ENCODE measurements at regions not wholly inside any gene's neighbourhood (a gene's known extent, or its start where the extent isn't known, plus 50 kb on each side); places are given as distances from the start of the nearest gene placed in this dataset.

DNA sequence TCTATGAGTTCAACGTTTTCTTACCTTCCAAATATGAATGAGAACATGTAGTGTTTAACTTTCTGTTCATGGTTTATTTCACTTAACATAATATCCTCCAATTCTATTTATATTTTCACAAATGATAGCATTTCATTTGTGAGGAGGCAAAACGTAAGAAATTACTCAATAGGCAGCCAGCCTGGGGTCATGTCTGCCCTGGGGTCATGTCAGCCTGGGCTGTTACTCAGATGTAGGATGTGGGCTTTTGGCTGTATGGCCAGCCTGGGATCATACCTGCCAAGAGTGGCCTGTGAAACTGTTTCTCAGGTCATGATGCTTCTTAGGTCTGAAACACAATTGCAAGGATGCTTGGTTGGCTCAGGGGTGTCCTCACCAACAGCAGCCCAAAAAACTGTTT lies 187.0 kb downstream of the FBXO8 start (continued):
- TF ChIP-seq, protein P1, sequence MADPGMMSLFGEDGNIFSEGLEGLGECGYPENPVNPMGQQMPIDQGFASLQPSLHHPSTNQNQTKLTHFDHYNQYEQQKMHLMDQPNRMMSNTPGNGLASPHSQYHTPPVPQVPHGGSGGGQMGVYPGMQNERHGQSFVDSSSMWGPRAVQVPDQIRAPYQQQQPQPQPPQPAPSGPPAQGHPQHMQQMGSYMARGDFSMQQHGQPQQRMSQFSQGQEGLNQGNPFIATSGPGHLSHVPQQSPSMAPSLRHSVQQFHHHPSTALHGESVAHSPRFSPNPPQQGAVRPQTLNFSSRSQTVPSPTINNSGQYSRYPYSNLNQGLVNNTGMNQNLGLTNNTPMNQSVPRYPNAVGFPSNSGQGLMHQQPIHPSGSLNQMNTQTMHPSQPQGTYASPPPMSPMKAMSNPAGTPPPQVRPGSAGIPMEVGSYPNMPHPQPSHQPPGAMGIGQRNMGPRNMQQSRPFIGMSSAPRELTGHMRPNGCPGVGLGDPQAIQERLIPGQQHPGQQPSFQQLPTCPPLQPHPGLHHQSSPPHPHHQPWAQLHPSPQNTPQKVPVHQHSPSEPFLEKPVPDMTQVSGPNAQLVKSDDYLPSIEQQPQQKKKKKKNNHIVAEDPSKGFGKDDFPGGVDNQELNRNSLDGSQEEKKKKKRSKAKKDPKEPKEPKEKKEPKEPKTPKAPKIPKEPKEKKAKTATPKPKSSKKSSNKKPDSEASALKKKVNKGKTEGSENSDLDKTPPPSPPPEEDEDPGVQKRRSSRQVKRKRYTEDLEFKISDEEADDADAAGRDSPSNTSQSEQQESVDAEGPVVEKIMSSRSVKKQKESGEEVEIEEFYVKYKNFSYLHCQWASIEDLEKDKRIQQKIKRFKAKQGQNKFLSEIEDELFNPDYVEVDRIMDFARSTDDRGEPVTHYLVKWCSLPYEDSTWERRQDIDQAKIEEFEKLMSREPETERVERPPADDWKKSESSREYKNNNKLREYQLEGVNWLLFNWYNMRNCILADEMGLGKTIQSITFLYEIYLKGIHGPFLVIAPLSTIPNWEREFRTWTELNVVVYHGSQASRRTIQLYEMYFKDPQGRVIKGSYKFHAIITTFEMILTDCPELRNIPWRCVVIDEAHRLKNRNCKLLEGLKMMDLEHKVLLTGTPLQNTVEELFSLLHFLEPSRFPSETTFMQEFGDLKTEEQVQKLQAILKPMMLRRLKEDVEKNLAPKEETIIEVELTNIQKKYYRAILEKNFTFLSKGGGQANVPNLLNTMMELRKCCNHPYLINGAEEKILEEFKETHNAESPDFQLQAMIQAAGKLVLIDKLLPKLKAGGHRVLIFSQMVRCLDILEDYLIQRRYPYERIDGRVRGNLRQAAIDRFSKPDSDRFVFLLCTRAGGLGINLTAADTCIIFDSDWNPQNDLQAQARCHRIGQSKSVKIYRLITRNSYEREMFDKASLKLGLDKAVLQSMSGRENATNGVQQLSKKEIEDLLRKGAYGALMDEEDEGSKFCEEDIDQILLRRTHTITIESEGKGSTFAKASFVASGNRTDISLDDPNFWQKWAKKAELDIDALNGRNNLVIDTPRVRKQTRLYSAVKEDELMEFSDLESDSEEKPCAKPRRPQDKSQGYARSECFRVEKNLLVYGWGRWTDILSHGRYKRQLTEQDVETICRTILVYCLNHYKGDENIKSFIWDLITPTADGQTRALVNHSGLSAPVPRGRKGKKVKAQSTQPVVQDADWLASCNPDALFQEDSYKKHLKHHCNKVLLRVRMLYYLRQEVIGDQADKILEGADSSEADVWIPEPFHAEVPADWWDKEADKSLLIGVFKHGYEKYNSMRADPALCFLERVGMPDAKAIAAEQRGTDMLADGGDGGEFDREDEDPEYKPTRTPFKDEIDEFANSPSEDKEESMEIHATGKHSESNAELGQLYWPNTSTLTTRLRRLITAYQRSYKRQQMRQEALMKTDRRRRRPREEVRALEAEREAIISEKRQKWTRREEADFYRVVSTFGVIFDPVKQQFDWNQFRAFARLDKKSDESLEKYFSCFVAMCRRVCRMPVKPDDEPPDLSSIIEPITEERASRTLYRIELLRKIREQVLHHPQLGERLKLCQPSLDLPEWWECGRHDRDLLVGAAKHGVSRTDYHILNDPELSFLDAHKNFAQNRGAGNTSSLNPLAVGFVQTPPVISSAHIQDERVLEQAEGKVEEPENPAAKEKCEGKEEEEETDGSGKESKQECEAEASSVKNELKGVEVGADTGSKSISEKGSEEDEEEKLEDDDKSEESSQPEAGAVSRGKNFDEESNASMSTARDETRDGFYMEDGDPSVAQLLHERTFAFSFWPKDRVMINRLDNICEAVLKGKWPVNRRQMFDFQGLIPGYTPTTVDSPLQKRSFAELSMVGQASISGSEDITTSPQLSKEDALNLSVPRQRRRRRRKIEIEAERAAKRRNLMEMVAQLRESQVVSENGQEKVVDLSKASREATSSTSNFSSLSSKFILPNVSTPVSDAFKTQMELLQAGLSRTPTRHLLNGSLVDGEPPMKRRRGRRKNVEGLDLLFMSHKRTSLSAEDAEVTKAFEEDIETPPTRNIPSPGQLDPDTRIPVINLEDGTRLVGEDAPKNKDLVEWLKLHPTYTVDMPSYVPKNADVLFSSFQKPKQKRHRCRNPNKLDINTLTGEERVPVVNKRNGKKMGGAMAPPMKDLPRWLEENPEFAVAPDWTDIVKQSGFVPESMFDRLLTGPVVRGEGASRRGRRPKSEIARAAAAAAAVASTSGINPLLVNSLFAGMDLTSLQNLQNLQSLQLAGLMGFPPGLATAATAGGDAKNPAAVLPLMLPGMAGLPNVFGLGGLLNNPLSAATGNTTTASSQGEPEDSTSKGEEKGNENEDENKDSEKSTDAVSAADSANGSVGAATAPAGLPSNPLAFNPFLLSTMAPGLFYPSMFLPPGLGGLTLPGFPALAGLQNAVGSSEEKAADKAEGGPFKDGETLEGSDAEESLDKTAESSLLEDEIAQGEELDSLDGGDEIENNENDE (IDR thresholded peaks at IDR 0.05; ENCODE audit: insufficient replicate concordance, low read length): no peak
- no peak for TF ChIP-seq GTF2F1 (IDR thresholded peaks at IDR 0.05; ENCODE audit: borderline replicate concordance, low read depth, low read length)
- no peak for TF ChIP-seq HDAC2 (IDR thresholded peaks at IDR 0.05; ENCODE audit: borderline replicate concordance in 1 of 2, low read depth in 2 of 2, low read length in 2 of 2)
- no peak for TF ChIP-seq SP2 (IDR thresholded peaks at IDR 0.05; ENCODE audit: low read length)
- no peak for TF ChIP-seq BRCA1 (IDR thresholded peaks at IDR 0.05; ENCODE audit: low read depth, low read length)
- no peak for TF ChIP-seq TEAD4 (IDR thresholded peaks at IDR 0.05; ENCODE audit: low read depth, low read length)
- no peak for TF ChIP-seq EGR1 (IDR thresholded peaks at IDR 0.05; ENCODE audit: borderline replicate concordance, low read depth, low read length)
- TF ChIP-seq POU5F1 (IDR thresholded peaks at IDR 0.05; ENCODE audit: low read depth, low read length): no peak
- TF ChIP-seq SAP30 (IDR thresholded peaks at IDR 0.05; ENCODE audit: insufficient read depth, insufficient replicate concordance, low read length): no peak
- TF ChIP-seq, protein P2, sequence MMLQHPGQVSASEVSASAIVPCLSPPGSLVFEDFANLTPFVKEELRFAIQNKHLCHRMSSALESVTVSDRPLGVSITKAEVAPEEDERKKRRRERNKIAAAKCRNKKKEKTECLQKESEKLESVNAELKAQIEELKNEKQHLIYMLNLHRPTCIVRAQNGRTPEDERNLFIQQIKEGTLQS (IDR thresholded peaks at IDR 0.05; ENCODE audit: insufficient read depth, low read depth, low read length): no peak
